SK-N-SH (cell line): ENCODE measurements at regions not wholly inside any gene's neighbourhood (a gene's known extent, or its start where the extent isn't known, plus 50 kb on each side); places are given as distances from the start of the nearest gene placed in this dataset.

Source experiments
- CTCF ChIA-PET: fragments of 300-600, 350-600 bp; formaldehyde crosslinking; extraction: SDS; loops from one replicate; lab custom pipeline; 2021; lab: Yijun Ruan, JAX
- POLR2A ChIA-PET: fragments of 350-600 bp; sonication (Branson Sonifier 250); formaldehyde crosslinking; extraction: SDS; loops from one replicate; lab custom pipeline; 2020; ENCODE audit warnings: antibody characterized with exemption, inconsistent platforms; lab: Yijun Ruan, JAX
- DNase-seq: peaks from one replicate; pipeline ENCODE4 v3.0.0; 2012
- H2AFZ ChIP-seq: fragments of 200-600 bp; sonication (generic); 2 replicates; pipeline ENCODE4 v1.8.1; 2016; ENCODE audit warnings: antibody characterized with exemption, mild to moderate bottlenecking, low read depth
- H3F3A ChIP-seq: fragments of 200-600 bp; sonication (generic); replicated peaks from 2 replicates; pipeline ENCODE3; 2016; ENCODE audit warnings: antibody characterized with exemption, mild to moderate bottlenecking; ENCODE audit not compliant: insufficient read depth
- H3K27ac ChIP-seq, 2 experiments: fragments of 200-500 bp in 1 of 2; fragments of 200-600 bp in 1 of 2; sonication (Bioruptor generic) in 1 of 2; sonication (generic), shearing (Covaris generic) in 1 of 2; 2 replicates each; pipeline versions ENCODE4 v1.5.1 to v1.6.1; 2014 to 2016; ENCODE audit warnings: low read depth in 2 of 2, inconsistent platforms in 1 of 2, low read length in 1 of 2, mild to moderate bottlenecking in 1 of 2, mixed read lengths in 1 of 2
- H3K27me3 ChIP-seq: fragments of 200-600 bp; sonication (generic), shearing (Covaris generic); 2 replicates; pipeline ENCODE4 v1.6.1; 2016; ENCODE audit warnings: mixed run types; ENCODE audit not compliant: insufficient read depth
- H3K36me3 ChIP-seq, 2 experiments: fragments of 200-500 bp in 1 of 2; fragments of 200-600 bp in 1 of 2; sonication (Bioruptor generic) in 1 of 2; sonication (generic) in 1 of 2; replicated peaks in 1 of 2; 2 replicates each; pipeline versions ENCODE3 to v1.5.1; 2014 to 2016; ENCODE audit warnings: low read length in 1 of 2, mild to moderate bottlenecking in 1 of 2; ENCODE audit not compliant: insufficient read depth in 2 of 2, control insufficient read depth in 1 of 2
- H3K4me1 ChIP-seq, 2 experiments: fragments of 200-500 bp in 1 of 2; fragments of 200-600 bp in 1 of 2; sonication (Bioruptor generic) in 1 of 2; sonication (generic), shearing (Covaris generic) in 1 of 2; 2 replicates each; pipeline versions ENCODE4 v1.5.1 to v1.6.1; 2014 to 2016; ENCODE audit warnings: low read depth in 1 of 2, low read length in 1 of 2, mixed run types in 1 of 2; ENCODE audit not compliant: insufficient read depth in 2 of 2, control insufficient read depth in 1 of 2
- H3K4me2 ChIP-seq: fragments of 200-600 bp; sonication (generic), shearing (Covaris generic); 2 replicates; pipeline ENCODE4 v1.6.1; 2017; ENCODE audit warnings: mixed run types
- H3K4me3 ChIP-seq, 2 experiments: fragments of 200-500 bp in 1 of 2; fragments of 200-600 bp in 1 of 2; sonication (Bioruptor generic) in 1 of 2; sonication (generic), shearing (Covaris generic) in 1 of 2; 2 replicates each; pipeline versions ENCODE4 v1.5.1 to v1.8.1; 2014 to 2016; ENCODE audit warnings: low read depth in 2 of 2, inconsistent platforms in 1 of 2, low read length in 1 of 2, mild to moderate bottlenecking in 1 of 2, mixed read lengths in 1 of 2, moderate library complexity in 1 of 2
- H3K79me2 ChIP-seq: fragments of 200-600 bp; sonication (generic); 2 replicates; pipeline ENCODE4 v1.8.1; 2017; ENCODE audit warnings: mild to moderate bottlenecking; ENCODE audit not compliant: insufficient read depth
- H3K9ac ChIP-seq: fragments of 200-600 bp; sonication (generic); 2 replicates; pipeline ENCODE4 v1.6.1; 2017; ENCODE audit warnings: mixed run types
- H3K9me2 ChIP-seq: fragments of 200-600 bp; sonication (generic); 2 replicates; pipeline ENCODE4 v1.6.1; 2017; ENCODE audit warnings: mixed run types
- H3K9me3 ChIP-seq: fragments of 200-600 bp; sonication (generic); 2 replicates; pipeline ENCODE4 v1.6.1; 2017; ENCODE audit warnings: mixed run types, mild to moderate bottlenecking, moderate library complexity
- H4K20me1 ChIP-seq: fragments of 200-600 bp; sonication (generic); 2 replicates; pipeline ENCODE4 v1.6.1; 2017; ENCODE audit warnings: mild to moderate bottlenecking, mixed run types; ENCODE audit not compliant: insufficient read depth
- FOXM1 ChIP-seq: IDR thresholded peaks from 2 replicates; pipeline ENCODE4 v1.4.0; 2012; ENCODE audit warnings: low read depth, mild to moderate bottlenecking
- IRF3 ChIP-seq: fragments of 150-350 bp; IDR thresholded peaks from 2 replicates; pipeline ENCODE4 v1.6.1; 2016; ENCODE audit warnings: mild to moderate bottlenecking, low read depth, low read length
- MAX ChIP-seq: IDR thresholded peaks from 2 replicates; pipeline ENCODE4 v1.4.0; 2012; ENCODE audit warnings: low read depth
- RAD21 ChIP-seq: IDR thresholded peaks from 2 replicates; pipeline ENCODE4 v1.6.1; 2012; ENCODE audit warnings: mild to moderate bottlenecking, low read length
- RCOR1 ChIP-seq: fragments of 150-350 bp; IDR thresholded peaks from 2 replicates; pipeline ENCODE4 v1.6.1; 2017; ENCODE audit warnings: antibody characterized with exemption, low read length
- REST ChIP-seq: IDR thresholded peaks from 2 replicates; pipeline ENCODE4 v1.6.1; 2012; ENCODE audit warnings: mild to moderate bottlenecking, low read depth, low read length, moderate library complexity
- SIN3A ChIP-seq: IDR thresholded peaks from 2 replicates; pipeline ENCODE4 v1.6.1; 2012; ENCODE audit warnings: low read depth, mild to moderate bottlenecking, low read length, moderate library complexity, borderline replicate concordance
- TAF1 ChIP-seq: IDR thresholded peaks from 2 replicates; pipeline ENCODE4 v1.6.1; 2012; ENCODE audit warnings: low read depth, mild to moderate bottlenecking, low read length, moderate library complexity, borderline replicate concordance
- TCF12 ChIP-seq: IDR thresholded peaks from 2 replicates; pipeline ENCODE4 v1.4.0; 2012
- USF1 ChIP-seq: IDR thresholded peaks from 2 replicates; pipeline ENCODE4 v1.4.0; 2012; ENCODE audit warnings: low read depth, borderline replicate concordance
- USF2 ChIP-seq: fragments of 150-350 bp; IDR thresholded peaks from 2 replicates; pipeline ENCODE4 v1.6.1; 2017; ENCODE audit warnings: antibody characterized with exemption, low read length, low read depth, borderline replicate concordance
- WGBS: methylation state at CpG from one replicate; pipeline ENCODE4 v1.1.6; 2017; ENCODE audit warnings: low lambda C conversion rate; 5-methylcytosine and 5-hydroxymethylcytosine counted together

GRCh38 chr4:175394208-175394607 lies 417.9 kb downstream of the GPM6A start (continued):
- TF ChIP-seq IRF3 (no peak), USF1 (no peak), RCOR1 (no peak)

GRCh38 chr4:175405961-175406360 lies 406.1 kb downstream of the GPM6A start:
- no peak overlapping the region for H3K27ac ChIP-seq
- H3K4me3 ChIP-seq: no peak overlapping the region
- ChIA-PET CTCF (no interaction called here), POLR2A (no interaction called here)
- H2AFZ ChIP-seq: no peak overlapping the region
- no peaks in the 10 kb centered on the region for H3F3A ChIP-seq
- no peaks in the 10 kb centered on the region for H3K79me2 ChIP-seq
- no peaks in the 10 kb centered on the region for H3K9me2 ChIP-seq
- H3K36me3 ChIP-seq: no peaks in the 10 kb centered on the region
- H3K9me3 ChIP-seq: no peaks in the 10 kb centered on the region
- no peaks in the 10 kb centered on the region for H3K4me1 ChIP-seq
- no peaks in the 10 kb centered on the region for H3K27me3 ChIP-seq
- 38% methylated on average over 2 of the region's 2 CpGs for WGBS
- no peak for TF ChIP-seq REST
- TF ChIP-seq USF2: no peak
- TF ChIP-seq MAX: no peak
- TF ChIP-seq TAF1: no peak
- TF ChIP-seq TCF12: no peak
- no peak for TF ChIP-seq RAD21
- no peaks in the 10 kb centered on the region for H4K20me1 ChIP-seq
- no peak overlapping the region for H3K9ac ChIP-seq
- DNase-seq: no peak
- H3K4me2 ChIP-seq: no peak overlapping the region

GRCh38 chr4:175407926-175408325 lies 404.1 kb downstream of the GPM6A start:
- Histone ChIP-seq H4K20me1 (no peaks in the 10 kb centered on the region), H3K9me3 (no peaks in the 10 kb centered on the region), H3K9ac (no peak overlapping the region), H3K36me3 (no peaks in the 10 kb centered on the region), H3K27ac (no peak overlapping the region), H3K4me1 (no peaks in the 10 kb centered on the region), H3F3A (peaks cover 6% of the 10 kb centered on the region), H3K4me3 (no peak overlapping the region), H3K9me2 (no peaks in the 10 kb centered on the region), H2AFZ (no peak overlapping the region), H3K27me3 (no peaks in the 10 kb centered on the region), H3K79me2 (no peaks in the 10 kb centered on the region), H3K4me2 (no peak overlapping the region)
- POLR2A ChIA-PET: no interaction called here
- DNase-seq: no peak
- WGBS: 46% methylated on average over 2 of the region's 2 CpGs
- TF ChIP-seq FOXM1: no peak
- no peak for TF ChIP-seq SIN3A
- CTCF ChIA-PET: interaction anchor here (1.2 kb wide), 1 partner anchor 129 kb away, joined by 3 read pairs; no protein-coding TSS in a partner anchor
